ENCODE measurements at regions not wholly inside any gene's neighbourhood (a gene's known extent, or its start where the extent isn't known, plus 50 kb on each side); places are given as distances from the start of the nearest gene placed in this dataset.
A peak's percentile ranks its signal among the peaks of the same experiment; 100 is the strongest.

- Mint-ChIP-seq H3K27ac (no peak overlapping the region), H3K36me3 (peaks cover 37% of the 10 kb centered on the region), H3K4me1 (peaks cover 4% of the 10 kb centered on the region), H3K4me3 (no peak overlapping the region), H3K9me3 (peaks cover 76% of the 10 kb centered on the region), H3K27me3 (ENCODE audit: low read depth) (peaks cover 8% of the 10 kb centered on the region)
- ChIA-PET POLR2A (no interaction called here), CTCF (no interaction called here)
- ATAC-seq (peak; percentile 69), DNase-seq (ENCODE audit: low spot score) (peak; percentile 14)
- no peak for TF ChIP-seq MLX (CRISPR knock-in tag; IDR thresholded peaks at IDR 0.05)
- no peak for TF ChIP-seq IRF2 (CRISPR knock-in tag; IDR thresholded peaks at IDR 0.05; ENCODE audit: borderline replicate concordance, low read depth)
- TF ChIP-seq NFYB (CRISPR knock-in tag; conservative IDR thresholded peaks at IDR 0.05; ENCODE audit: low read depth), result no peak
- TF ChIP-seq SOX15 (CRISPR knock-in tag; IDR thresholded peaks at IDR 0.05), result no peak
- no peak for TF ChIP-seq FOXK1 (CRISPR knock-in tag; IDR thresholded peaks at IDR 0.05)
- no peak for TF ChIP-seq ATF6 (CRISPR knock-in tag; IDR thresholded peaks at IDR 0.05)
- TF ChIP-seq GABPB1 (CRISPR knock-in tag; IDR thresholded peaks at IDR 0.05), result no peak
- TF ChIP-seq, protein P1, sequence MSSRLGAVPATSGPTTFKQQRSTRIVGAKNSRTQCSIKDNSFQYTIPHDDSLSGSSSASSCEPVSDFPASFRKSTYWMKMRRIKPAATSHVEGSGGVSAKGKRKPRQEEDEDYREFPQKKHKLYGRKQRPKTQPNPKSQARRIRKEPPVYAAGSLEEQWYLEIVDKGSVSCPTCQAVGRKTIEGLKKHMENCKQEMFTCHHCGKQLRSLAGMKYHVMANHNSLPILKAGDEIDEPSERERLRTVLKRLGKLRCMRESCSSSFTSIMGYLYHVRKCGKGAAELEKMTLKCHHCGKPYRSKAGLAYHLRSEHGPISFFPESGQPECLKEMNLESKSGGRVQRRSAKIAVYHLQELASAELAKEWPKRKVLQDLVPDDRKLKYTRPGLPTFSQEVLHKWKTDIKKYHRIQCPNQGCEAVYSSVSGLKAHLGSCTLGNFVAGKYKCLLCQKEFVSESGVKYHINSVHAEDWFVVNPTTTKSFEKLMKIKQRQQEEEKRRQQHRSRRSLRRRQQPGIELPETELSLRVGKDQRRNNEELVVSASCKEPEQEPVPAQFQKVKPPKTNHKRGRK (CRISPR knock-in tag; IDR thresholded peaks at IDR 0.05; ENCODE audit: borderline replicate concordance), result no peak
- TF ChIP-seq ZNF416 (CRISPR knock-in tag; IDR thresholded peaks at IDR 0.05), result no peak
- TF ChIP-seq ZNF671 (CRISPR knock-in tag; IDR thresholded peaks at IDR 0.05), result no peak
- TF ChIP-seq JAZF1 (CRISPR knock-in tag; IDR thresholded peaks at IDR 0.05), result no peak
- no peak for TF ChIP-seq KAT7 (CRISPR knock-in tag; IDR thresholded peaks at IDR 0.05; ENCODE audit: borderline replicate concordance)
- TF ChIP-seq, protein P2, sequence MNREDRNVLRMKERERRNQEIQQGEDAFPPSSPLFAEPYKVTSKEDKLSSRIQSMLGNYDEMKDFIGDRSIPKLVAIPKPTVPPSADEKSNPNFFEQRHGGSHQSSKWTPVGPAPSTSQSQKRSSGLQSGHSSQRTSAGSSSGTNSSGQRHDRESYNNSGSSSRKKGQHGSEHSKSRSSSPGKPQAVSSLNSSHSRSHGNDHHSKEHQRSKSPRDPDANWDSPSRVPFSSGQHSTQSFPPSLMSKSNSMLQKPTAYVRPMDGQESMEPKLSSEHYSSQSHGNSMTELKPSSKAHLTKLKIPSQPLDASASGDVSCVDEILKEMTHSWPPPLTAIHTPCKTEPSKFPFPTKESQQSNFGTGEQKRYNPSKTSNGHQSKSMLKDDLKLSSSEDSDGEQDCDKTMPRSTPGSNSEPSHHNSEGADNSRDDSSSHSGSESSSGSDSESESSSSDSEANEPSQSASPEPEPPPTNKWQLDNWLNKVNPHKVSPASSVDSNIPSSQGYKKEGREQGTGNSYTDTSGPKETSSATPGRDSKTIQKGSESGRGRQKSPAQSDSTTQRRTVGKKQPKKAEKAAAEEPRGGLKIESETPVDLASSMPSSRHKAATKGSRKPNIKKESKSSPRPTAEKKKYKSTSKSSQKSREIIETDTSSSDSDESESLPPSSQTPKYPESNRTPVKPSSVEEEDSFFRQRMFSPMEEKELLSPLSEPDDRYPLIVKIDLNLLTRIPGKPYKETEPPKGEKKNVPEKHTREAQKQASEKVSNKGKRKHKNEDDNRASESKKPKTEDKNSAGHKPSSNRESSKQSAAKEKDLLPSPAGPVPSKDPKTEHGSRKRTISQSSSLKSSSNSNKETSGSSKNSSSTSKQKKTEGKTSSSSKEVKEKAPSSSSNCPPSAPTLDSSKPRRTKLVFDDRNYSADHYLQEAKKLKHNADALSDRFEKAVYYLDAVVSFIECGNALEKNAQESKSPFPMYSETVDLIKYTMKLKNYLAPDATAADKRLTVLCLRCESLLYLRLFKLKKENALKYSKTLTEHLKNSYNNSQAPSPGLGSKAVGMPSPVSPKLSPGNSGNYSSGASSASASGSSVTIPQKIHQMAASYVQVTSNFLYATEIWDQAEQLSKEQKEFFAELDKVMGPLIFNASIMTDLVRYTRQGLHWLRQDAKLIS (CRISPR knock-in tag; IDR thresholded peaks at IDR 0.05; ENCODE audit: borderline replicate concordance), result no peak
- no peak for TF ChIP-seq ZNF423 (CRISPR knock-in tag; IDR thresholded peaks at IDR 0.05)
- no peak for TF ChIP-seq SMAD4 (CRISPR knock-in tag; IDR thresholded peaks at IDR 0.05)
- TF ChIP-seq, protein P3, sequence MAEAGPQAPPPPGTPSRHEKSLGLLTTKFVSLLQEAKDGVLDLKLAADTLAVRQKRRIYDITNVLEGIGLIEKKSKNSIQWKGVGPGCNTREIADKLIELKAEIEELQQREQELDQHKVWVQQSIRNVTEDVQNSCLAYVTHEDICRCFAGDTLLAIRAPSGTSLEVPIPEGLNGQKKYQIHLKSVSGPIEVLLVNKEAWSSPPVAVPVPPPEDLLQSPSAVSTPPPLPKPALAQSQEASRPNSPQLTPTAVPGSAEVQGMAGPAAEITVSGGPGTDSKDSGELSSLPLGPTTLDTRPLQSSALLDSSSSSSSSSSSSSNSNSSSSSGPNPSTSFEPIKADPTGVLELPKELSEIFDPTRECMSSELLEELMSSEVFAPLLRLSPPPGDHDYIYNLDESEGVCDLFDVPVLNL (CRISPR knock-in tag; IDR thresholded peaks at IDR 0.05; ENCODE audit: borderline replicate concordance, low read depth), result no peak
- TF ChIP-seq NFATC4 (CRISPR knock-in tag; IDR thresholded peaks at IDR 0.05), result no peak
These were observed 195.0 kb upstream of the HS3ST1 start for GRCh38 chr4:11623726-11624037.
